Body of pancreas (tissue), 4 donors: ENCODE measurements at regions not wholly inside any gene's neighbourhood (a gene's known extent, or its start where the extent isn't known, plus 50 kb on each side); places are given as distances from the start of the nearest gene placed in this dataset.

Experiments used
- CTCF ChIP-seq, 7 experiments: fragments of 450-650 bp in 4 of 7; fragments of 200-600 bp in 3 of 7; sonication (generic) in 3 of 7; IDR thresholded peaks; one replicate each; pipeline ENCODE4 v1.5.1; 2016 to 2019; ENCODE audit warnings: antibody characterized with exemption in 7 of 7
- POLR2A ChIP-seq, 3 donors: fragments of 450-650 bp; IDR thresholded peaks; one replicate each; pipeline ENCODE4 v1.6.1; 2016; ENCODE audit warnings: antibody characterized with exemption in 3 of 3, mild to moderate bottlenecking in 2 of 3

- no peak for TF ChIP-seq POLR2A (IDR thresholded peaks at IDR 0.05)
- no peak for TF ChIP-seq CTCF (IDR thresholded peaks at IDR 0.05)
These were observed 115.9 kb downstream of the TTC32 start for GRCh38 chr2:19785867-19786266.
